ENCODE measurements at regions not wholly inside any gene's neighbourhood (a gene's known extent, or its start where the extent isn't known, plus 50 kb on each side); places are given as distances from the start of the nearest gene placed in this dataset.
A peak's percentile ranks its signal among the peaks of the same experiment; 100 is the strongest.

GRCh38 chr11:115912484-115912945 lies 408.3 kb upstream of the CADM1 start:
- H3K27ac ChIP-seq (ENCODE audit: low read depth) = no peak overlapping the region
- Mint-ChIP-seq H3K4me3 (no peak overlapping the region), H3K9me3 (no peaks in the 10 kb centered on the region), H3K4me1 (no peaks in the 10 kb centered on the region), H3K27ac (no peak overlapping the region), H3K27me3 (ENCODE audit: insufficient read depth, low read depth, poor library complexity) (no peaks in the 10 kb centered on the region), H3K36me3 (ENCODE audit: low read depth) (no peaks in the 10 kb centered on the region)
- ATAC-seq (peak; percentile 88), DNase-seq (ENCODE audit: low spot score) (peak; percentile 62)
- H3K4me3 ChIP-seq = no peak overlapping the region
- H3K9me2 ChIP-seq (ENCODE audit: insufficient read depth) = no peaks in the 10 kb centered on the region
- H3F3A ChIP-seq (replicated peaks; ENCODE audit: low read depth) = no peaks in the 10 kb centered on the region
- H3K27me3 ChIP-seq (ENCODE audit: insufficient read depth) = no peaks in the 10 kb centered on the region
- TF ChIP-seq EZH2 (IDR thresholded peaks at IDR 0.05; ENCODE audit: low read depth, unreplicated experiment) = no peak
- TF ChIP-seq CTCF (conservative IDR thresholded peaks at IDR 0.05; ENCODE audit: low read depth in 2 of 2) = peak; percentile 43 to 65
- no peaks in the 10 kb centered on the region for H3K36me3 ChIP-seq (ENCODE audit: insufficient read depth)
- H2AFZ ChIP-seq = no peak overlapping the region
- H3K4me2 ChIP-seq = no peak overlapping the region
- no peaks in the 10 kb centered on the region for H4K20me1 ChIP-seq (replicated peaks; ENCODE audit: insufficient read depth)
- no peaks in the 10 kb centered on the region for H3K4me1 ChIP-seq (ENCODE audit: insufficient read depth)
- H3K79me2 ChIP-seq (replicated peaks; ENCODE audit: insufficient read depth) = no peaks in the 10 kb centered on the region

- no peak overlapping the region for H3K27ac Mint-ChIP-seq
- TF ChIP-seq REST (IDR thresholded peaks at IDR 0.05; ENCODE audit: unreplicated experiment) (no peak), ETS1 (IDR thresholded peaks at IDR 0.05) (no peak), EZH2 (IDR thresholded peaks at IDR 0.05; ENCODE audit: low read depth, unreplicated experiment) (no peak), NANOG (IDR thresholded peaks at IDR 0.05; ENCODE audit: borderline replicate concordance) (no peak), EZH2phosphoT487 (IDR thresholded peaks at IDR 0.05; ENCODE audit: unreplicated experiment) (no peak), POLR2AphosphoS5 (IDR thresholded peaks at IDR 0.05; ENCODE audit: low read depth) (no peak), STAT1 (IDR thresholded peaks at IDR 0.05; ENCODE audit: unreplicated experiment) (no peak)
These were observed 407.6 kb upstream of the CADM1 start for GRCh38 chr11:115911613-115912346.

More at GRCh38 chr11:115911613-115912346, 407.6 kb upstream of the CADM1 start:
- DNase-seq (ENCODE audit: low spot score) = no peak
- Histone ChIP-seq H3K79me2 (replicated peaks; ENCODE audit: insufficient read depth) (no peaks in the 10 kb centered on the region), H3K9me2 (ENCODE audit: insufficient read depth) (no peaks in the 10 kb centered on the region), H3K27me3 (ENCODE audit: insufficient read depth) (no peaks in the 10 kb centered on the region), H3F3A (replicated peaks; ENCODE audit: low read depth) (no peaks in the 10 kb centered on the region), H4K20me1 (replicated peaks; ENCODE audit: insufficient read depth) (no peaks in the 10 kb centered on the region), H3K4me3 (no peak overlapping the region), H3K36me3 (ENCODE audit: insufficient read depth) (no peaks in the 10 kb centered on the region), H3K4me2 (no peak overlapping the region), H3K4me1 (ENCODE audit: insufficient read depth) (no peaks in the 10 kb centered on the region), H2AFZ (no peak overlapping the region), H3K27ac (ENCODE audit: low read depth) (no peak overlapping the region)
- Mint-ChIP-seq H3K36me3 (ENCODE audit: low read depth) (no peaks in the 10 kb centered on the region), H3K27me3 (ENCODE audit: insufficient read depth, low read depth, poor library complexity) (no peaks in the 10 kb centered on the region), H3K4me3 (no peak overlapping the region), H3K4me1 (no peaks in the 10 kb centered on the region), H3K9me3 (no peaks in the 10 kb centered on the region)
- ATAC-seq = no peak
